Keratinocyte (primary cell): ENCODE measurements at regions not wholly inside any gene's neighbourhood (a gene's known extent, or its start where the extent isn't known, plus 50 kb on each side); places are given as distances from the start of the nearest gene placed in this dataset.

Experiments
- DNase-seq: peaks from one replicate; pipeline ENCODE4 v3.0.0-alpha.2; 2011; ENCODE audit warnings: low read depth, missing footprints, low spot score
- FAIRE-seq: peaks from 2 replicates; lab custom pipeline; 2011; peaks lifted over from hg19 to GRCh38; lab: Jason Lieb, UNC
- H2AFZ ChIP-seq: 2 replicates; pipeline ENCODE4 v1.6.0; 2012; ENCODE audit warnings: low read length, control low read depth, inconsistent platforms; ENCODE audit not compliant: control insufficient read depth
- H3K27ac ChIP-seq: 2 replicates; pipeline ENCODE4 v1.5.1; 2011; ENCODE audit warnings: low read length; ENCODE audit not compliant: control insufficient read depth, insufficient read depth
- H3K27me3 ChIP-seq: 3 replicates; pipeline ENCODE4 v1.6.0; 2011; ENCODE audit warnings: low read length; ENCODE audit not compliant: control insufficient read depth, insufficient read depth; ENCODE audit errors: extremely low read depth
- H3K36me3 ChIP-seq, 2 experiments: 2 replicates in 1 of 2; 3 replicates in 1 of 2; pipeline ENCODE4 v1.5.1; 2011; ENCODE audit warnings: low read length in 2 of 2, mild to moderate bottlenecking in 1 of 2; ENCODE audit not compliant: control insufficient read depth in 2 of 2, insufficient read depth in 2 of 2; ENCODE audit errors: extremely low read depth in 1 of 2
- H3K4me1 ChIP-seq: 3 replicates; pipeline ENCODE4 v1.5.1; 2011; ENCODE audit warnings: low read length; ENCODE audit not compliant: control insufficient read depth, insufficient read depth; ENCODE audit errors: extremely low read depth
- H3K4me2 ChIP-seq: 3 replicates; pipeline ENCODE4 v1.6.0; 2011; ENCODE audit warnings: low read depth, low read length; ENCODE audit not compliant: control insufficient read depth, insufficient read depth; ENCODE audit errors: extremely low read depth
- H3K4me3 ChIP-seq, 3 experiments: fragments of 200-600 bp in 1 of 3; sonication (generic) in 1 of 3; 2 replicates in 2 of 3; 3 replicates in 1 of 3; pipeline ENCODE4 v1.5.1; 2011 to 2016; ENCODE audit warnings: low read length in 3 of 3, mild to moderate bottlenecking in 3 of 3, control low read depth in 2 of 3, inconsistent platforms in 1 of 3, low read depth in 1 of 3, mixed read lengths in 1 of 3, mixed run types in 1 of 3, moderate library complexity in 1 of 3; ENCODE audit not compliant: control insufficient read depth in 2 of 3, insufficient read depth in 2 of 3; ENCODE audit errors: extremely low read depth in 1 of 3
- H3K79me2 ChIP-seq: 2 replicates; pipeline ENCODE4 v1.6.0; 2012; ENCODE audit warnings: low read length; ENCODE audit not compliant: control insufficient read depth, insufficient read depth
- H3K9ac ChIP-seq: 3 replicates; pipeline ENCODE4 v1.6.0; 2011; ENCODE audit warnings: low read length; ENCODE audit not compliant: control insufficient read depth, insufficient read depth; ENCODE audit errors: extremely low read depth
- H3K9me1 ChIP-seq: 3 replicates; pipeline ENCODE4 v1.6.0; 2011; ENCODE audit warnings: low read length; ENCODE audit not compliant: control insufficient read depth, insufficient read depth; ENCODE audit errors: extremely low read depth
- H3K9me3 ChIP-seq: 2 replicates; pipeline ENCODE4 v1.5.1; 2012; ENCODE audit warnings: low read depth, low read length; ENCODE audit not compliant: control insufficient read depth
- H4K20me1 ChIP-seq: 3 replicates; pipeline ENCODE4 v1.6.0; 2011; ENCODE audit warnings: low read length; ENCODE audit not compliant: control insufficient read depth, insufficient read depth; ENCODE audit errors: extremely low read depth
- EZH2 ChIP-seq: IDR thresholded peaks from one replicate; pipeline ENCODE4 v1.6.1; 2012; ENCODE audit warnings: inconsistent platforms, mild to moderate bottlenecking, low read length, moderate library complexity
- dilution Hi-C: fragments of 300-500 bp; cut with MboI; formaldehyde crosslinking; loops from one replicate; pipeline ENCODE4 v1.7.0; 2020; ENCODE audit warnings: low sequenced_read_pairs; ENCODE audit not compliant: extremely low pct_ligation_motif_present
- TF ChIP-seq, protein P1 (sequence below), 3 experiments: IDR thresholded peaks in 1 of 3; conservative IDR thresholded peaks in 1 of 3; optimal IDR thresholded peaks in 1 of 3; 2 replicates in 2 of 3; 3 replicates in 1 of 3; pipeline versions ENCODE3 to v1.5.1; 2011; ENCODE audit warnings: low read length in 3 of 3, mild to moderate bottlenecking in 3 of 3, moderate library complexity in 2 of 3, control low read depth in 1 of 3, inconsistent platforms in 1 of 3; ENCODE audit not compliant: insufficient read depth in 2 of 3; ENCODE audit errors: extremely low read depth in 1 of 3

DNA sequence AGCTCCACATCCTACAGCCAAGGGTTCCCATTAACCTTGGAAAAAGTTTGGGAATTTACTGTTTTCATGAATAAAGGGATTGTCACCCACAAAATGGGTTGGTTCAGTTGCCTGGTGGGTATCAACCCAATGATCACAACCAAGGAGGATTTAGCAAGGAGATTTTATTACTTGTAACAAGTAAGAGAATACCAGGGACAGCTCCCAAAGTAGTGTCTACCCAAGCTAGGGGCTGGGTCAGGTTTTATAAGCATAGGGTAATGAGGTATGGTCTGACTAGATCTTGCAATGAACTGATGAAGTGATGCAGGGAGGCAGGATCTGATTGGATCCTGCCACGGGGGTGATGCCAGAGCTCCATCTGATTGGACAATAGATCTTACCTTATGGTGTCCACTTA lies 681.8 kb downstream of the SLC4A3 start:
- no peak overlapping the region for H3K9ac ChIP-seq
- no peaks in the 10 kb centered on the region for H3K79me2 ChIP-seq
- no peaks in the 10 kb centered on the region for H3K36me3 ChIP-seq
- H3K4me3 ChIP-seq = no peak overlapping the region
- no peaks in the 10 kb centered on the region for H3K9me1 ChIP-seq
- H2AFZ ChIP-seq = no peak overlapping the region
- no peak for DNase-seq
- no peak for FAIRE-seq
- no peak for TF ChIP-seq EZH2
- TF ChIP-seq, protein P1, sequence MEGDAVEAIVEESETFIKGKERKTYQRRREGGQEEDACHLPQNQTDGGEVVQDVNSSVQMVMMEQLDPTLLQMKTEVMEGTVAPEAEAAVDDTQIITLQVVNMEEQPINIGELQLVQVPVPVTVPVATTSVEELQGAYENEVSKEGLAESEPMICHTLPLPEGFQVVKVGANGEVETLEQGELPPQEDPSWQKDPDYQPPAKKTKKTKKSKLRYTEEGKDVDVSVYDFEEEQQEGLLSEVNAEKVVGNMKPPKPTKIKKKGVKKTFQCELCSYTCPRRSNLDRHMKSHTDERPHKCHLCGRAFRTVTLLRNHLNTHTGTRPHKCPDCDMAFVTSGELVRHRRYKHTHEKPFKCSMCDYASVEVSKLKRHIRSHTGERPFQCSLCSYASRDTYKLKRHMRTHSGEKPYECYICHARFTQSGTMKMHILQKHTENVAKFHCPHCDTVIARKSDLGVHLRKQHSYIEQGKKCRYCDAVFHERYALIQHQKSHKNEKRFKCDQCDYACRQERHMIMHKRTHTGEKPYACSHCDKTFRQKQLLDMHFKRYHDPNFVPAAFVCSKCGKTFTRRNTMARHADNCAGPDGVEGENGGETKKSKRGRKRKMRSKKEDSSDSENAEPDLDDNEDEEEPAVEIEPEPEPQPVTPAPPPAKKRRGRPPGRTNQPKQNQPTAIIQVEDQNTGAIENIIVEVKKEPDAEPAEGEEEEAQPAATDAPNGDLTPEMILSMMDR (optimal IDR thresholded peaks at IDR 0.05 in 1 of 3, IDR thresholded peaks at IDR 0.05 in 1 of 3, conservative IDR thresholded peaks at IDR 0.05 in 1 of 3; ENCODE audit: extremely low read depth in 1 of 3, insufficient read depth in 2 of 3, low read length in 3 of 3) = no peak
- no peak overlapping the region for H3K4me2 ChIP-seq
- no peaks in the 10 kb centered on the region for H3K4me1 ChIP-seq
- no peaks in the 10 kb centered on the region for H3K27me3 ChIP-seq
- H3K27ac ChIP-seq = no peak overlapping the region
- dilution Hi-C loops = no loop called here
- no peaks in the 10 kb centered on the region for H3K9me3 ChIP-seq
- H4K20me1 ChIP-seq = no peaks in the 10 kb centered on the region

DNA sequence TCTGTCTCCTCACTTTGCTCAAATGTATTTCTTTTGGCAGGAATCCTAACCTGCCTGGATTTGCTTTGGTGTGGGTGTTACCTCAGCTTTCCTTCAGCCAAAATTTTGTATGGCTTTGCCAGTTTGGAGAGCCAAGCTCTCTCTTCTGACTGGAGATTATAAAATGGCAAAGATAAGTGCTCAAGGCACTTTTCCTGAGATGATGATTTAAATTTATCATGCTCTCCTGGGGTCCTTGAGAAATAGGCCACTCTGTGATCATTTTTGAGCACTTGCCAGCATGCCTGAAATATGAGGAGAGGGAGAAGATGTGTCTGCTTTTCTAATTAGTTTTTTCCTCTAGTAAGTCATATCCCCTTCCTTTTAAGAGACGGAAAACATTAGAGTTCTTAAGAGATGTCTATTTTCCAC lies 683.0 kb downstream of the SLC4A3 start:
- Histone ChIP-seq H4K20me1 (no peaks in the 10 kb centered on the region), H3K27me3 (no peaks in the 10 kb centered on the region), H3K4me3 (no peak overlapping the region), H3K9ac (no peak overlapping the region), H3K4me2 (no peak overlapping the region), H3K79me2 (no peaks in the 10 kb centered on the region), H3K36me3 (no peaks in the 10 kb centered on the region), H3K4me1 (no peaks in the 10 kb centered on the region), H2AFZ (no peak overlapping the region), H3K27ac (no peak overlapping the region), H3K9me1 (no peaks in the 10 kb centered on the region), H3K9me3 (no peaks in the 10 kb centered on the region)
- FAIRE-seq (no peak), DNase-seq (no peak)
- TF ChIP-seq, protein P1 (optimal IDR thresholded peaks at IDR 0.05 in 1 of 3, IDR thresholded peaks at IDR 0.05 in 1 of 3, conservative IDR thresholded peaks at IDR 0.05 in 1 of 3; ENCODE audit: extremely low read depth in 1 of 3, insufficient read depth in 2 of 3, low read length in 3 of 3) = no peak
- TF ChIP-seq EZH2 = no peak
- dilution Hi-C loops = no loop called here
